ENCODE measurements at regions not wholly inside any gene's neighbourhood (a gene's known extent, or its start where the extent isn't known, plus 50 kb on each side); places are given as distances from the start of the nearest gene placed in this dataset.

- no peaks in the 10 kb centered on the region for H3K9me3 ChIP-seq
- DNase-seq (ENCODE audit: low read depth in 1 of 2, low spot score in 1 of 2) (no peak), FAIRE-seq (peak; percentile 13), ATAC-seq (no peak)
- H3K4me3 ChIP-seq, result no peak overlapping the region
- CTCF ChIA-PET, result interaction anchor here (0.8 kb wide), 1 partner anchor 318 kb away, joined by 3 read pairs; no protein-coding TSS in a partner anchor
- H3K4me1 ChIP-seq, result no peaks in the 10 kb centered on the region
- TF ChIP-seq HES2 (IDR thresholded peaks at IDR 0.05) (no peak), RNF2 (IDR thresholded peaks at IDR 0.05; ENCODE audit: borderline replicate concordance, low read depth) (no peak), NFE2L2 (conservative IDR thresholded peaks at IDR 0.05; ENCODE audit: low read length) (no peak), PHF8 (IDR thresholded peaks at IDR 0.05; ENCODE audit: borderline replicate concordance, low read depth) (no peak), ZSCAN20 (CRISPR knock-in tag; IDR thresholded peaks at IDR 0.05) (no peak), CTCF (IDR thresholded peaks at IDR 0.05) (no peak), MAZ (IDR thresholded peaks at IDR 0.05; ENCODE audit: borderline replicate concordance, low read depth, low read length) (no peak), ATOH8 (CRISPR knock-in tag; IDR thresholded peaks at IDR 0.05; ENCODE audit: low read depth) (no peak), NR3C1 (IDR thresholded peaks at IDR 0.05) (no peak)
- no peak overlapping the region for H3K4me2 ChIP-seq
- H3K27ac ChIP-seq, result no peak overlapping the region
- POLR2A ChIA-PET, result no interaction called here
- WGBS (ENCODE audit: missing lambda C conversion rate), result 55% methylated on average over 3 of the region's 3 CpGs
Measured at GRCh38 chr2:41353060-41353459, 694.8 kb upstream of the PKDCC start.

GRCh38 chr2:41355794-41356193 is 692.0 kb upstream of the PKDCC start:
- H3K4me3 ChIP-seq, result no peak overlapping the region
- ChIA-PET CTCF (no interaction called here), POLR2A (no interaction called here)
- no peak overlapping the region for H3K4me2 ChIP-seq
- 22% methylated on average over 2 of the region's 2 CpGs for WGBS (ENCODE audit: missing lambda C conversion rate)
- TF ChIP-seq RARB (CRISPR knock-in tag; IDR thresholded peaks at IDR 0.05) (no peak), KDM5A (IDR thresholded peaks at IDR 0.05) (no peak), HOXB13 (CRISPR knock-in tag; IDR thresholded peaks at IDR 0.05; ENCODE audit: low read depth) (no peak), HDAC2 (IDR thresholded peaks at IDR 0.05) (no peak), RFX5 (IDR thresholded peaks at IDR 0.05) (no peak), MYC (IDR thresholded peaks at IDR 0.05; ENCODE audit: borderline replicate concordance, low read length) (no peak), FOSL2 (IDR thresholded peaks at IDR 0.05) (no peak), FOSL2 (CRISPR knock-in tag; IDR thresholded peaks at IDR 0.05) (no peak), JUNB (IDR thresholded peaks at IDR 0.05) (no peak), NFE2L2 (conservative IDR thresholded peaks at IDR 0.05; ENCODE audit: low read length) (no peak), CHD4 (IDR thresholded peaks at IDR 0.05; ENCODE audit: borderline replicate concordance) (no peak), FOSB (CRISPR knock-in tag; IDR thresholded peaks at IDR 0.05) (no peak), ZC3H11A (IDR thresholded peaks at IDR 0.05) (no peak), ZSCAN20 (CRISPR knock-in tag; IDR thresholded peaks at IDR 0.05) (no peak), BHLHE40 (IDR thresholded peaks at IDR 0.05; ENCODE audit: low read depth, low read length) (no peak), NPAS2 (CRISPR knock-in tag; IDR thresholded peaks at IDR 0.05; ENCODE audit: borderline replicate concordance) (no peak), BCL3 (IDR thresholded peaks at IDR 0.05) (no peak)
- no peaks in the 10 kb centered on the region for H3K9me3 ChIP-seq
- no peaks in the 10 kb centered on the region for H3K4me1 ChIP-seq
- H3K27ac ChIP-seq, result no peak overlapping the region
- ATAC-seq (no peak), DNase-seq (ENCODE audit: low read depth in 1 of 2, low spot score in 1 of 2) (no peak), FAIRE-seq (no peak)

All from A549 (cell line).